K562 (cell line): ENCODE measurements at regions not wholly inside any gene's neighbourhood (a gene's known extent, or its start where the extent isn't known, plus 50 kb on each side); places are given as distances from the start of the nearest gene placed in this dataset.

Source experiments
- ATAC-seq: fragments of 200-7000 bp; cut with Tn5 transposase; 3 replicates; pipeline ENCODE4 v1.9.1; 2020; ENCODE audit warnings: moderate library complexity
- BruUV-seq: library from RNA; stranded (reverse); fragments of 400-500 nt; replicated peaks from 2 replicates; lab custom pipeline; 2021; lab: Mats Ljungman, UMichigan
- CTCF ChIA-PET: fragments of 300-600 bp; formaldehyde crosslinking; extraction: SDS; loops from one replicate; lab custom pipeline; 2021; ENCODE audit warnings: low intra/inter-chr PET ratio; lab: Yijun Ruan, JAX
- POLR2A ChIA-PET: fragments of 300-600, 350-650 bp; sonication (Branson Sonifier 250); formaldehyde crosslinking; extraction: SDS; loops from one replicate; lab custom pipeline; 2021; ENCODE audit warnings: antibody characterized with exemption, inconsistent platforms; lab: Yijun Ruan, JAX
- DNase-seq, 4 experiments: peaks; one replicate each; pipeline versions ENCODE4 v3.0.0 to v3.0.0-alpha.2; 2011 to 2018; ENCODE audit warnings: low spot score in 3 of 4, mixed read lengths in 3 of 4; ENCODE audit errors: extremely low read depth in 1 of 4
- FAIRE-seq: peaks from 2 replicates; lab custom pipeline; 2011; peaks lifted over from hg19 to GRCh38; lab: Jason Lieb, UNC
- H2AFZ ChIP-seq: 2 replicates; pipeline ENCODE4 v1.6.0; 2011; ENCODE audit warnings: low read depth, low read length, control low read depth, inconsistent platforms
- H3K27ac ChIP-seq: fragments of 200-600 bp; 3 replicates; pipeline ENCODE4 v1.8.0; 2011; ENCODE audit warnings: low read depth, mild to moderate bottlenecking, control low read depth, inconsistent platforms, low read length, moderate library complexity, mixed read lengths; ENCODE audit errors: extremely low read depth
- H3K27me3 ChIP-seq, 2 experiments: fragments of 300-600 bp in 1 of 2; 2 replicates in 1 of 2; 3 replicates in 1 of 2; pipeline versions ENCODE4 v1.6.0 to v1.8.0; 2011; ENCODE audit warnings: inconsistent platforms in 2 of 2, low read length in 2 of 2, mild to moderate bottlenecking in 1 of 2, mixed read lengths in 1 of 2, moderate library complexity in 1 of 2; ENCODE audit not compliant: control insufficient read depth in 2 of 2, insufficient read depth in 2 of 2
- H3K36me3 ChIP-seq: fragments of 300-600 bp; 3 replicates; pipeline ENCODE4 v1.8.0; 2011; ENCODE audit warnings: mild to moderate bottlenecking, low read length, inconsistent platforms; ENCODE audit not compliant: control insufficient read depth, insufficient read depth
- H3K4me1 ChIP-seq, 2 experiments: fragments of 200-600 bp in 1 of 2; replicated peaks in 1 of 2; 2 replicates in 1 of 2; 3 replicates in 1 of 2; pipeline versions ENCODE4 v1.5.1 to v1.8.0; 2011; ENCODE audit warnings: inconsistent platforms in 2 of 2, low read length in 2 of 2, mild to moderate bottlenecking in 1 of 2, mixed read lengths in 1 of 2, moderate library complexity in 1 of 2; ENCODE audit not compliant: control insufficient read depth in 2 of 2, insufficient read depth in 2 of 2
- H3K4me2 ChIP-seq: 2 replicates; pipeline ENCODE4 v1.6.1; 2011; ENCODE audit warnings: low read length, control low read depth, inconsistent platforms, mixed read lengths; ENCODE audit not compliant: insufficient read depth
- H3K4me3 ChIP-seq: fragments of 200-600 bp; sonication (generic), shearing (Covaris generic); 2 replicates; pipeline ENCODE4 v1.5.1; 2016; ENCODE audit warnings: control low read depth, inconsistent platforms
- H3K79me2 ChIP-seq: fragments of 200-600 bp; 3 replicates; pipeline ENCODE4 v1.8.0; 2011; ENCODE audit warnings: low read length, inconsistent platforms; ENCODE audit not compliant: control insufficient read depth, insufficient read depth
- H3K9ac ChIP-seq, 2 experiments: 2 replicates each; pipeline versions ENCODE4 v1.6.0 to v1.6.1; 2011; ENCODE audit warnings: low read depth in 2 of 2, low read length in 2 of 2, control low read depth in 1 of 2, inconsistent platforms in 1 of 2, mild to moderate bottlenecking in 1 of 2, mixed read lengths in 1 of 2; ENCODE audit not compliant: insufficient read depth in 1 of 2
- H3K9me1 ChIP-seq: one replicate; pipeline ENCODE4 v1.6.0; 2011; ENCODE audit warnings: inconsistent platforms, mild to moderate bottlenecking, low read length, moderate library complexity; ENCODE audit not compliant: control insufficient read depth, insufficient read depth
- H3K9me3 ChIP-seq: replicated peaks from 2 replicates; pipeline ENCODE4 v1.5.1; 2011; ENCODE audit warnings: low read depth, low read length, inconsistent platforms; ENCODE audit not compliant: control insufficient read depth, insufficient read depth
- H4K20me1 ChIP-seq: replicated peaks from 2 replicates; pipeline ENCODE4 v1.6.1; 2011; ENCODE audit warnings: low read length, inconsistent platforms, mixed read lengths; ENCODE audit not compliant: control insufficient read depth, insufficient read depth
- BRF1 ChIP-seq: IDR thresholded peaks from 3 replicates; pipeline ENCODE4 v1.6.1; 2011; ENCODE audit warnings: borderline replicate concordance, mild to moderate bottlenecking; ENCODE audit not compliant: insufficient read length; ENCODE audit errors: extremely low read depth
- CAMTA2 ChIP-seq: fragments of 250-450 bp; sonication (Bioruptor Pico); conservative IDR thresholded peaks from 2 replicates; pipeline ENCODE4 v1.5.1; 2022
- E2F6 ChIP-seq, 2 experiments: IDR thresholded peaks; 2 replicates each; pipeline ENCODE4 v1.6.1; 2011; ENCODE audit warnings: borderline replicate concordance in 1 of 2, control low read depth in 1 of 2, low read depth in 1 of 2, low read length in 1 of 2, mild to moderate bottlenecking in 1 of 2, mixed read lengths in 1 of 2, moderate library complexity in 1 of 2; ENCODE audit not compliant: insufficient read depth in 1 of 2, insufficient read length in 1 of 2, poor library complexity in 1 of 2, severe bottlenecking in 1 of 2; ENCODE audit errors: extremely low read depth in 1 of 2
- XRCC3 ChIP-seq: fragments of 450-650 bp; IDR thresholded peaks from 2 replicates; pipeline ENCODE4 v1.6.1; 2017; ENCODE audit warnings: mild to moderate bottlenecking, moderate library complexity
- ZNF24 ChIP-seq: fragments of 450-650 bp; IDR thresholded peaks from 2 replicates; pipeline ENCODE4 v1.6.1; 2016
- WGBS: fragments of 100-300 bp; shearing (Covaris generic); methylation state at CpG from one replicate; pipeline ENCODE4 v1.1.6; 2016; ENCODE audit warnings: low coverage, mixed read lengths; ENCODE audit not compliant: insufficient coverage; ENCODE audit errors: missing lambda C conversion rate; 5-methylcytosine and 5-hydroxymethylcytosine counted together
- in situ Hi-C: fragments of 300-500 bp; cut with MboI; formaldehyde crosslinking; loops from 4 replicates; pipeline ENCODE4 v1.15.0; 2018; ENCODE audit warnings: inconsistent platforms, mixed read lengths
- intact Hi-C: fragments of 100-400 bp; cut with micrococcal nuclease; formaldehyde crosslinking; loops from 2 replicates; pipeline ENCODE4 v1.14.2; 2022

- no peak for TF ChIP-seq BRF1
- no peak for TF ChIP-seq XRCC3
- TF ChIP-seq CAMTA2 = no peak
Measured at GRCh38 chr2:12335995-12336394, 380.7 kb upstream of the TRIB2 start (continued).

GRCh38 chr2:12338946-12339697 lies 377.6 kb upstream of the TRIB2 start:
- Histone ChIP-seq H3K9me3 (no peaks in the 10 kb centered on the region), H3K27me3 (no peaks in the 10 kb centered on the region), H3K9ac (no peak overlapping the region; a peak in 1 of 4 replicates), H3K4me2 (no peak overlapping the region), H3K4me1 (no peaks in the 10 kb centered on the region; a peak in 2 of 5 replicates), H4K20me1 (no peaks in the 10 kb centered on the region), H3K4me3 (no peak overlapping the region), H3K36me3 (peaks cover 22% of the 10 kb centered on the region; the same call in 2 of the 3 replicates), H3K27ac (no peak overlapping the region), H3K9me1 (no peaks in the 10 kb centered on the region), H2AFZ (no peak overlapping the region), H3K79me2 (no peaks in the 10 kb centered on the region)
- intact Hi-C loops = no loop called here
- no peak for FAIRE-seq
- TF ChIP-seq ZNF24 = no peak
- TF ChIP-seq E2F6 (IDR thresholded peaks at IDR 0.05; ENCODE audit: borderline replicate concordance in 1 of 2, extremely low read depth in 1 of 2, insufficient read depth in 1 of 2, insufficient read length in 1 of 2, low read depth in 1 of 2, low read length in 1 of 2, poor library complexity in 1 of 2, severe bottlenecking in 1 of 2) = no peak
- in situ Hi-C loops = no loop called here
- WGBS = 68% methylated on average over 7 of the region's 7 CpGs
- CTCF ChIA-PET = no interaction called here
- DNase-seq = no peak
- ATAC-seq = no peak
- POLR2A ChIA-PET = interaction anchor here (0.6 to 2.3 kb wide), 2 partner anchors 10 to 378 kb away, joined by 3 to 10 read pairs; no protein-coding TSS in a partner anchor
- BruUV-seq = no TSS peak
